ENCODE measurements at regions not wholly inside any gene's neighbourhood (a gene's known extent, or its start where the extent isn't known, plus 50 kb on each side); places are given as distances from the start of the nearest gene placed in this dataset.

GRCh38 chr4:96205143-96205936, 365.4 kb downstream of the PDHA2 start:
- no peak for TF ChIP-seq CTCF (conservative IDR thresholded peaks at IDR 0.05; ENCODE audit: low read length)
- no peak for TF ChIP-seq EZH2phosphoT487 (IDR thresholded peaks at IDR 0.05; ENCODE audit: borderline replicate concordance, low read depth, low read length)

Data from OCI-LY7 (cell line).